CD14-positive monocyte (primary cell): ENCODE measurements at regions not wholly inside any gene's neighbourhood (a gene's known extent, or its start where the extent isn't known, plus 50 kb on each side); places are given as distances from the start of the nearest gene placed in this dataset.

ENCODE experiments used
- DNase-seq, 3 donors: peaks; one replicate each; pipeline ENCODE4 v3.0.0-alpha.2; 2011 to 2022
- H2AFZ ChIP-seq: 2 replicates; pipeline ENCODE4 v1.6.0; 2012; ENCODE audit warnings: mild to moderate bottlenecking, low read depth, low read length, inconsistent platforms; ENCODE audit not compliant: insufficient read depth, poor library complexity, severe bottlenecking
- H3K27ac ChIP-seq, 2 donors: 1 replicate in 1 of 2; 2 replicates in 1 of 2; pipeline ENCODE4 v1.5.1; 2012 to 2013; ENCODE audit warnings: low read length in 2 of 2, control low read depth in 1 of 2, inconsistent platforms in 1 of 2, low read depth in 1 of 2, mild to moderate bottlenecking in 1 of 2
- H3K27me3 ChIP-seq, 2 donors: one replicate each; pipeline versions ENCODE4 v1.6.0 to v1.6.1; 2011 to 2013; ENCODE audit warnings: low read length in 2 of 2; ENCODE audit not compliant: control insufficient read depth in 2 of 2, insufficient read depth in 2 of 2
- H3K36me3 ChIP-seq, 2 donors: replicated peaks in 1 of 2; 1 replicate in 1 of 2; 2 replicates in 1 of 2; pipeline versions ENCODE4 v1.5.1 to v1.6.1; 2012 to 2013; ENCODE audit warnings: low read length in 2 of 2, control low read depth in 1 of 2, inconsistent platforms in 1 of 2, mild to moderate bottlenecking in 1 of 2; ENCODE audit not compliant: insufficient read depth in 2 of 2, control insufficient read depth in 1 of 2
- H3K4me1 ChIP-seq, 2 donors: 1 replicate in 1 of 2; 2 replicates in 1 of 2; pipeline versions ENCODE4 v1.5.1 to v1.6.1; 2012 to 2013; ENCODE audit warnings: low read length in 2 of 2, control low read depth in 1 of 2, inconsistent platforms in 1 of 2, mild to moderate bottlenecking in 1 of 2, moderate library complexity in 1 of 2; ENCODE audit not compliant: insufficient read depth in 2 of 2, control insufficient read depth in 1 of 2
- H3K4me2 ChIP-seq: replicated peaks from 2 replicates; pipeline ENCODE3; 2012; ENCODE audit warnings: low read length, moderate library complexity, mild to moderate bottlenecking; ENCODE audit not compliant: poor library complexity, severe bottlenecking; ENCODE audit errors: extremely low read depth
- H3K4me3 ChIP-seq, 3 experiments: fragments of 200-600 bp in 1 of 3; sonication (generic) in 1 of 3; replicated peaks in 1 of 3; 1 replicate in 2 of 3; 2 replicates in 1 of 3; pipeline ENCODE4 v1.5.1; 2011 to 2013; ENCODE audit warnings: low read length in 3 of 3, mild to moderate bottlenecking in 3 of 3, control low read depth in 2 of 3, low read depth in 2 of 3, inconsistent platforms in 1 of 3, moderate library complexity in 1 of 3
- H3K79me2 ChIP-seq: 2 replicates; pipeline ENCODE4 v1.6.0; 2012; ENCODE audit warnings: mild to moderate bottlenecking, control low read depth, inconsistent platforms, low read length, moderate library complexity; ENCODE audit not compliant: insufficient read depth
- H3K9ac ChIP-seq: 2 replicates; pipeline ENCODE4 v1.6.0; 2017; ENCODE audit warnings: low read length, mild to moderate bottlenecking; ENCODE audit not compliant: insufficient read depth, poor library complexity, severe bottlenecking
- H3K9me3 ChIP-seq, 2 donors: replicated peaks in 1 of 2; 1 replicate in 1 of 2; 2 replicates in 1 of 2; pipeline versions ENCODE4 v1.5.1 to v1.6.1; 2012 to 2013; ENCODE audit warnings: low read length in 2 of 2, control low read depth in 1 of 2; ENCODE audit not compliant: control insufficient read depth in 1 of 2, insufficient read depth in 1 of 2
- H4K20me1 ChIP-seq: 2 replicates; pipeline ENCODE4 v1.6.0; 2012; ENCODE audit warnings: mild to moderate bottlenecking, low read length, control low read depth, moderate library complexity; ENCODE audit not compliant: insufficient read depth
- H3K27ac Mint-ChIP-seq, 7 donors: one replicate each; pipeline ENCODE4 v1.8.0; 2020; ENCODE audit warnings: mild to moderate bottlenecking in 7 of 7, mixed read lengths in 7 of 7, moderate library complexity in 6 of 7, inconsistent platforms in 2 of 7
- H3K27me3 Mint-ChIP-seq, 3 donors: one replicate each; pipeline ENCODE4 v1.8.0; 2021 to 2022; ENCODE audit warnings: low read depth in 3 of 3, mild to moderate bottlenecking in 3 of 3, mixed read lengths in 3 of 3, moderate library complexity in 3 of 3, inconsistent platforms in 1 of 3
- H3K36me3 Mint-ChIP-seq, 2 donors: one replicate each; pipeline ENCODE4 v1.8.0; 2020; ENCODE audit warnings: mixed read lengths in 2 of 2, inconsistent platforms in 1 of 2, mild to moderate bottlenecking in 1 of 2
- H3K4me1 Mint-ChIP-seq: one replicate; pipeline ENCODE4 v1.8.0; 2020; ENCODE audit warnings: mild to moderate bottlenecking, mixed read lengths
- H3K4me3 Mint-ChIP-seq, 2 donors: one replicate each; pipeline ENCODE4 v1.8.0; 2020; ENCODE audit warnings: mild to moderate bottlenecking in 2 of 2, mixed read lengths in 2 of 2, moderate library complexity in 1 of 2
- H3K9me3 Mint-ChIP-seq, 7 donors: one replicate each; pipeline ENCODE4 v1.8.0; 2020 to 2022; ENCODE audit warnings: mixed read lengths in 7 of 7, mild to moderate bottlenecking in 6 of 7, moderate library complexity in 6 of 7, inconsistent platforms in 2 of 7
- CTCF ChIP-seq: fragments of 200-600 bp; IDR thresholded peaks from one replicate; pipeline ENCODE4 v1.8.0; 2022; ENCODE audit warnings: antibody characterized with exemption, mild to moderate bottlenecking
- WGBS: methylation state at CpG from one replicate; pipeline ENCODE4 v1.1.5; 2013; ENCODE audit warnings: missing lambda C conversion rate; ENCODE audit not compliant: insufficient coverage; 5-methylcytosine and 5-hydroxymethylcytosine counted together
- intact Hi-C, 2 donors: fragments of 100-400 bp; cut with micrococcal nuclease; formaldehyde crosslinking; loops; one replicate each; pipeline versions ENCODE4 v1.15.0 to v1.15.1; 2023

DNA sequence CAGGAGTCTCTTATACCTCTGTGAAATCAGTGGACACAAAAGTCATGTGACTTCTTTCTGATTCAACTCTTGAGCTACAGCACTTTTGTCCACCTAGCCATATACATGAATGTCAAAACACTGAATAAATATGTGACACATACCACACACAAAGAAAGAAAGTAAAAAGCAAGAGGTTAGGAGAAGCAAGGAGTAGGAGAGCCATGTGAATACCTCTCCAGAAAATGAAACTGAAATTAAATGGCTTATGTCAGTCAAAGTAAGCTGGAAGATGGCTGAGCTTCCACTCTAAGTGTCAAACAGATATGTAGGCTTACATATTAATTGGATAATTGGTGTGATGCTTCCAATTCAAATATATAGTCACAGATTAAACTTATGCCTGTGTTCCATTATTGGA is 1050.5 kb downstream of the BCL11A start:
- Histone ChIP-seq H4K20me1 (no peaks in the 10 kb centered on the region), H3K4me1 (no peaks in the 10 kb centered on the region), H2AFZ (no peak overlapping the region), H3K27me3 (no peaks in the 10 kb centered on the region), H3K9me3 (peaks cover 3% of the 10 kb centered on the region in 2 donors), H3K4me2 (no peak overlapping the region), H3K4me3 (no peak overlapping the region), H3K36me3 (no peaks in the 10 kb centered on the region), H3K79me2 (no peaks in the 10 kb centered on the region), H3K9ac (no peak overlapping the region), H3K27ac (no peak overlapping the region)
- peaks cover 1 to 8% (median 6%) of the 10 kb centered on the region in 7 donors for H3K9me3 Mint-ChIP-seq
- no peak overlapping the region for H3K4me3 Mint-ChIP-seq
- H3K4me1 Mint-ChIP-seq = no peaks in the 10 kb centered on the region
- H3K27ac Mint-ChIP-seq = no peak overlapping the region
- H3K36me3 Mint-ChIP-seq = no peaks in the 10 kb centered on the region
- TF ChIP-seq CTCF = no peak
- intact Hi-C loops = no loop called here
- no peak for DNase-seq
- H3K27me3 Mint-ChIP-seq = no peaks in the 10 kb centered on the region

GRCh38 chr2:59490994-59491393 is 1062.5 kb downstream of the BCL11A start:
- intact Hi-C loops = no loop called here
- no peak for DNase-seq
- Histone ChIP-seq H3K4me1 (no peaks in the 10 kb centered on the region), H3K27ac (no peak overlapping the region), H3K9ac (no peak overlapping the region), H2AFZ (no peak overlapping the region), H4K20me1 (no peaks in the 10 kb centered on the region), H3K9me3 (peaks cover 0 to 7% of the 10 kb centered on the region in 2 donors), H3K79me2 (no peaks in the 10 kb centered on the region), H3K36me3 (no peaks in the 10 kb centered on the region), H3K4me2 (no peak overlapping the region), H3K27me3 (no peaks in the 10 kb centered on the region), H3K4me3 (no peak overlapping the region)
- Mint-ChIP-seq H3K4me1 (no peaks in the 10 kb centered on the region), H3K36me3 (no peaks in the 10 kb centered on the region), H3K27ac (no peak overlapping the region), H3K27me3 (no peaks in the 10 kb centered on the region), H3K9me3 (peaks cover 3 to 16% (median 7%) of the 10 kb centered on the region in 7 donors), H3K4me3 (no peak overlapping the region)
- TF ChIP-seq CTCF = no peak
- 75% methylated on average over 1 of the region's 2 CpGs for WGBS
